ENCODE measurements at regions not wholly inside any gene's neighbourhood (a gene's known extent, or its start where the extent isn't known, plus 50 kb on each side); places are given as distances from the start of the nearest gene placed in this dataset.
A peak's percentile ranks its signal among the peaks of the same experiment; 100 is the strongest.

- Histone ChIP-seq H3K27ac (ENCODE audit: low read length) (no peak overlapping the region), H3K36me3 (replicated peaks; ENCODE audit: insufficient read depth, low read length) (no peaks in the 10 kb centered on the region), H3K4me3 (ENCODE audit: low read length) (no peak overlapping the region), H3F3A (ENCODE audit: insufficient read depth, low read length) (no peaks in the 10 kb centered on the region), H3K4me2 (ENCODE audit: low read depth, low read length) (no peak overlapping the region), H4K20me1 (ENCODE audit: insufficient read depth, low read length) (no peaks in the 10 kb centered on the region), H2AFZ (ENCODE audit: low read length) (no peak overlapping the region), H3K79me2 (ENCODE audit: low read length) (no peaks in the 10 kb centered on the region), H3K9ac (ENCODE audit: low read length) (no peak overlapping the region), H3K27me3 (replicated peaks; ENCODE audit: insufficient read depth, low read length) (no peaks in the 10 kb centered on the region), H3K9me2 (replicated peaks; ENCODE audit: insufficient read depth, low read length) (no peaks in the 10 kb centered on the region), H3K9me3 (replicated peaks; ENCODE audit: insufficient read depth, low read length) (no peaks in the 10 kb centered on the region), H3K4me1 (ENCODE audit: low read length) (no peaks in the 10 kb centered on the region)
- no peak for TF ChIP-seq CTCF (IDR thresholded peaks at IDR 0.05; ENCODE audit: low read length)
- TF ChIP-seq EZH2phosphoT487 (IDR thresholded peaks at IDR 0.05; ENCODE audit: low read length): no peak
- no peak for TF ChIP-seq EZH2 (optimal IDR thresholded peaks at IDR 0.05; ENCODE audit: low read depth, low read length)
- DNase-seq: no peak
These were observed 106.8 kb downstream of the PXDC1 start for GRCh38 chr6:3644739-3645012.

GRCh38 chr6:3643921-3644738, 107.4 kb downstream of the PXDC1 start:
- no peak for DNase-seq
- H3K9me2 ChIP-seq (replicated peaks; ENCODE audit: insufficient read depth, low read length): no peaks in the 10 kb centered on the region
- no peaks in the 10 kb centered on the region for H3K27me3 ChIP-seq (replicated peaks; ENCODE audit: insufficient read depth, low read length)
- H3K4me2 ChIP-seq (ENCODE audit: low read depth, low read length): no peak overlapping the region
- TF ChIP-seq EZH2 (optimal IDR thresholded peaks at IDR 0.05; ENCODE audit: low read depth, low read length): no peak
- no peak for TF ChIP-seq EZH2phosphoT487 (IDR thresholded peaks at IDR 0.05; ENCODE audit: low read length)
- TF ChIP-seq CTCF (IDR thresholded peaks at IDR 0.05; ENCODE audit: low read length): no peak
- H3K79me2 ChIP-seq (ENCODE audit: low read length): no peaks in the 10 kb centered on the region
- H2AFZ ChIP-seq (ENCODE audit: low read length): no peak overlapping the region
- H3K4me1 ChIP-seq (ENCODE audit: low read length): no peaks in the 10 kb centered on the region
- H3K36me3 ChIP-seq (replicated peaks; ENCODE audit: insufficient read depth, low read length): no peaks in the 10 kb centered on the region
- H3K9me3 ChIP-seq (replicated peaks; ENCODE audit: insufficient read depth, low read length): no peaks in the 10 kb centered on the region
- no peak overlapping the region for H3K9ac ChIP-seq (ENCODE audit: low read length)
- H3K27ac ChIP-seq (ENCODE audit: low read length): no peak overlapping the region
- no peaks in the 10 kb centered on the region for H3F3A ChIP-seq (ENCODE audit: insufficient read depth, low read length)
- H4K20me1 ChIP-seq (ENCODE audit: insufficient read depth, low read length): no peaks in the 10 kb centered on the region
- no peak overlapping the region for H3K4me3 ChIP-seq (ENCODE audit: low read length)

GRCh38 chr6:3640868-3641267, 110.6 kb downstream of the PXDC1 start:
- no peaks in the 10 kb centered on the region for H3F3A ChIP-seq (ENCODE audit: insufficient read depth, low read length)
- no peaks in the 10 kb centered on the region for H3K4me1 ChIP-seq (ENCODE audit: low read length)
- no peaks in the 10 kb centered on the region for H3K9me2 ChIP-seq (replicated peaks; ENCODE audit: insufficient read depth, low read length)
- H3K4me3 ChIP-seq (ENCODE audit: low read length): no peak overlapping the region
- H3K4me2 ChIP-seq (ENCODE audit: low read depth, low read length): no peak overlapping the region
- no peaks in the 10 kb centered on the region for H3K9me3 ChIP-seq (replicated peaks; ENCODE audit: insufficient read depth, low read length)
- H3K27ac ChIP-seq (ENCODE audit: low read length): no peak overlapping the region
- peak; percentile 15 for DNase-seq
- no peaks in the 10 kb centered on the region for H3K79me2 ChIP-seq (ENCODE audit: low read length)
- H3K9ac ChIP-seq (ENCODE audit: low read length): no peak overlapping the region
- no peak for TF ChIP-seq CTCF (IDR thresholded peaks at IDR 0.05; ENCODE audit: low read length)
- TF ChIP-seq EZH2 (optimal IDR thresholded peaks at IDR 0.05; ENCODE audit: low read depth, low read length): no peak
- no peak for TF ChIP-seq EZH2phosphoT487 (IDR thresholded peaks at IDR 0.05; ENCODE audit: low read length)
- H2AFZ ChIP-seq (ENCODE audit: low read length): no peak overlapping the region
- H3K36me3 ChIP-seq (replicated peaks; ENCODE audit: insufficient read depth, low read length): no peaks in the 10 kb centered on the region
- no peaks in the 10 kb centered on the region for H3K27me3 ChIP-seq (replicated peaks; ENCODE audit: insufficient read depth, low read length)
- no peaks in the 10 kb centered on the region for H4K20me1 ChIP-seq (ENCODE audit: insufficient read depth, low read length)
